ENCODE measurements at regions not wholly inside any gene's neighbourhood (a gene's known extent, or its start where the extent isn't known, plus 50 kb on each side); places are given as distances from the start of the nearest gene placed in this dataset.

- no peak for TF ChIP-seq CTCF (IDR thresholded peaks at IDR 0.05)
- no peak for TF ChIP-seq POLR2A (IDR thresholded peaks at IDR 0.05)
Observed at GRCh38 chr2:57434441-57434840, 612.2 kb upstream of the VRK2 start.
